OCI-LY7 (cell line): ENCODE measurements at regions not wholly inside any gene's neighbourhood (a gene's known extent, or its start where the extent isn't known, plus 50 kb on each side); places are given as distances from the start of the nearest gene placed in this dataset.

Source experiments
- BruUV-seq: library from RNA; stranded (reverse); fragments of 400-500 nt; replicated peaks from 2 replicates; lab custom pipeline; 2021; lab: Mats Ljungman, UMichigan
- CTCF ChIA-PET: fragments of 300-600 bp; sonication (Branson Sonifier 250); formaldehyde crosslinking; loops from one replicate; lab custom pipeline; 2022; ENCODE audit warnings: antibody characterized with exemption; ENCODE audit not compliant: unreplicated experiment; lab: Charles Lee
- POLR2A ChIA-PET: fragments of 300-600 bp; sonication (Branson Sonifier 250); formaldehyde crosslinking; loops from one replicate; lab custom pipeline; 2022; ENCODE audit warnings: antibody characterized with exemption; lab: Charles Lee
- DNase-seq: peaks from one replicate; pipeline ENCODE4 v3.0.0-alpha.2; 2015; ENCODE audit warnings: low spot score
- H2AFZ ChIP-seq: fragments of 200-600 bp; sonication (generic), shearing (Covaris generic); 2 replicates; pipeline ENCODE4 v1.6.1; 2014; ENCODE audit warnings: mild to moderate bottlenecking, antibody characterized with exemption, low read length, moderate library complexity
- H3K27ac ChIP-seq: fragments of 200-600 bp; sonication (generic); 2 replicates; pipeline ENCODE4 v1.5.1; 2014; ENCODE audit warnings: mixed run types, low read depth, mild to moderate bottlenecking, moderate library complexity, low read length, inconsistent platforms; ENCODE audit not compliant: poor library complexity, severe bottlenecking
- H3K36me3 ChIP-seq: fragments of 200-600 bp; sonication (generic); 2 replicates; pipeline ENCODE4 v1.6.1; 2014; ENCODE audit warnings: mild to moderate bottlenecking, antibody characterized with exemption, low read length, moderate library complexity, mixed read lengths; ENCODE audit not compliant: insufficient read depth
- H3K4me1 ChIP-seq: fragments of 200-600 bp; sonication (generic); 2 replicates; pipeline ENCODE4 v1.5.1; 2014; ENCODE audit warnings: mild to moderate bottlenecking, low read length; ENCODE audit not compliant: insufficient read depth, poor library complexity, severe bottlenecking
- H3K4me2 ChIP-seq: fragments of 200-600 bp; sonication (generic); 2 replicates; pipeline ENCODE4 v1.6.1; 2014; ENCODE audit warnings: mild to moderate bottlenecking, low read length
- H3K4me3 ChIP-seq: fragments of 200-600 bp; sonication (generic); 2 replicates; pipeline ENCODE4 v1.5.1; 2014; ENCODE audit warnings: mild to moderate bottlenecking, low read depth, low read length; ENCODE audit not compliant: poor library complexity, severe bottlenecking
- H3K79me2 ChIP-seq: fragments of 200-600 bp; sonication (generic); 2 replicates; pipeline ENCODE4 v1.6.1; 2016; ENCODE audit warnings: low read depth, mild to moderate bottlenecking, low read length, moderate library complexity, mixed read lengths; ENCODE audit not compliant: insufficient read depth
- H3K9me2 ChIP-seq: fragments of 200-600 bp; sonication (generic); 2 replicates; pipeline ENCODE4 v1.6.1; 2016; ENCODE audit warnings: mild to moderate bottlenecking, low read length, mixed read lengths; ENCODE audit not compliant: insufficient read depth
- H3K9me3 ChIP-seq: fragments of 200-600 bp; sonication (generic); 2 replicates; pipeline ENCODE4 v1.6.1; 2014; ENCODE audit warnings: mild to moderate bottlenecking, mixed run types, low read length, mixed read lengths
- H4K20me1 ChIP-seq: fragments of 200-600 bp; sonication (generic); 2 replicates; pipeline ENCODE4 v1.6.1; 2014; ENCODE audit warnings: mild to moderate bottlenecking, antibody characterized with exemption, low read length, moderate library complexity, mixed read lengths; ENCODE audit not compliant: insufficient read depth
- CTCF ChIP-seq: fragments of 200-600 bp; sonication (generic); conservative IDR thresholded peaks from 2 replicates; pipeline ENCODE4 v1.5.1; 2014; ENCODE audit warnings: mild to moderate bottlenecking, antibody characterized with exemption, low read length, moderate library complexity, mixed read lengths
- EZH2phosphoT487 ChIP-seq: fragments of 200-600 bp; sonication (generic); IDR thresholded peaks from 2 replicates; pipeline ENCODE4 v1.6.1; 2018; ENCODE audit warnings: low read depth, borderline replicate concordance, mild to moderate bottlenecking, mixed run types, antibody characterized with exemption, low read length, moderate library complexity, mixed read lengths
- intact Hi-C: fragments of 100-400 bp; cut with micrococcal nuclease; formaldehyde crosslinking; loops from one replicate; pipeline ENCODE4 v1.10.0; 2022; ENCODE audit not compliant: unreplicated experiment

GRCh38 chr7:118590107-118590506 is 365.6 kb downstream of the ANKRD7 start:
- no peaks in the 10 kb centered on the region for H3K36me3 ChIP-seq
- POLR2A ChIA-PET, result no interaction called here
- CTCF ChIA-PET, result no interaction called here
- H3K4me3 ChIP-seq, result no peak overlapping the region
- no peaks in the 10 kb centered on the region for H3K9me3 ChIP-seq
- intact Hi-C loops, result loop anchor here (2.0 to 5.0 kb wide), 2 partner anchors 238 to 331 kb away; no protein-coding TSS in a partner anchor
- H3K4me2 ChIP-seq, result no peak overlapping the region
- TF ChIP-seq EZH2phosphoT487 (no peak), CTCF (peak; percentile 73)
- H3K79me2 ChIP-seq, result no peaks in the 10 kb centered on the region
- no peaks in the 10 kb centered on the region for H3K9me2 ChIP-seq
- no peaks in the 10 kb centered on the region for H3K4me1 ChIP-seq
- no peaks in the 10 kb centered on the region for H4K20me1 ChIP-seq
- no TSS peak for BruUV-seq
- no peak overlapping the region for H3K27ac ChIP-seq
- peak; percentile 21 for DNase-seq
- no peak overlapping the region for H2AFZ ChIP-seq

- Histone ChIP-seq H4K20me1 (no peaks in the 10 kb centered on the region), H3K9me3 (no peaks in the 10 kb centered on the region), H2AFZ (no peak overlapping the region), H3K79me2 (no peaks in the 10 kb centered on the region), H3K4me3 (no peak overlapping the region), H3K9me2 (no peaks in the 10 kb centered on the region), H3K36me3 (no peaks in the 10 kb centered on the region), H3K27ac (no peak overlapping the region), H3K4me2 (no peak overlapping the region), H3K4me1 (no peaks in the 10 kb centered on the region)
- ChIA-PET CTCF (no interaction called here), POLR2A (no interaction called here)
- intact Hi-C loops, result no loop called here
- no peak for DNase-seq
- BruUV-seq, result no TSS peak
- TF ChIP-seq CTCF (no peak), EZH2phosphoT487 (no peak)
These were observed 377.6 kb downstream of the ANKRD7 start for GRCh38 chr7:118602090-118602489.

GRCh38 chr7:118606602-118607001 is 382.1 kb downstream of the ANKRD7 start:
- Histone ChIP-seq H3K9me2 (no peaks in the 10 kb centered on the region), H3K9me3 (no peaks in the 10 kb centered on the region), H3K4me1 (no peaks in the 10 kb centered on the region), H3K36me3 (no peaks in the 10 kb centered on the region), H4K20me1 (no peaks in the 10 kb centered on the region), H2AFZ (no peak overlapping the region), H3K27ac (no peak overlapping the region), H3K79me2 (no peaks in the 10 kb centered on the region), H3K4me3 (no peak overlapping the region), H3K4me2 (no peak overlapping the region)
- intact Hi-C loops, result no loop called here
- ChIA-PET CTCF (no interaction called here), POLR2A (no interaction called here)
- TF ChIP-seq EZH2phosphoT487 (no peak), CTCF (no peak)
- BruUV-seq, result no TSS peak
- DNase-seq, result no peak
